B cell (primary cell): ENCODE measurements at regions not wholly inside any gene's neighbourhood (a gene's known extent, or its start where the extent isn't known, plus 50 kb on each side); places are given as distances from the start of the nearest gene placed in this dataset.

ENCODE experiments used
- EZH2 ChIP-seq: IDR thresholded peaks from 2 replicates; pipeline ENCODE4 v1.6.1; 2012; ENCODE audit warnings: borderline replicate concordance, low read depth, mild to moderate bottlenecking, moderate library complexity, low read length; ENCODE audit not compliant: insufficient read depth, poor library complexity, severe bottlenecking
- TF ChIP-seq, protein P1 (sequence below): fragments of 200-600 bp; IDR thresholded peaks from one replicate; pipeline ENCODE4 v1.8.0; 2022; ENCODE audit warnings: antibody characterized with exemption, mild to moderate bottlenecking

- TF ChIP-seq, protein P1, sequence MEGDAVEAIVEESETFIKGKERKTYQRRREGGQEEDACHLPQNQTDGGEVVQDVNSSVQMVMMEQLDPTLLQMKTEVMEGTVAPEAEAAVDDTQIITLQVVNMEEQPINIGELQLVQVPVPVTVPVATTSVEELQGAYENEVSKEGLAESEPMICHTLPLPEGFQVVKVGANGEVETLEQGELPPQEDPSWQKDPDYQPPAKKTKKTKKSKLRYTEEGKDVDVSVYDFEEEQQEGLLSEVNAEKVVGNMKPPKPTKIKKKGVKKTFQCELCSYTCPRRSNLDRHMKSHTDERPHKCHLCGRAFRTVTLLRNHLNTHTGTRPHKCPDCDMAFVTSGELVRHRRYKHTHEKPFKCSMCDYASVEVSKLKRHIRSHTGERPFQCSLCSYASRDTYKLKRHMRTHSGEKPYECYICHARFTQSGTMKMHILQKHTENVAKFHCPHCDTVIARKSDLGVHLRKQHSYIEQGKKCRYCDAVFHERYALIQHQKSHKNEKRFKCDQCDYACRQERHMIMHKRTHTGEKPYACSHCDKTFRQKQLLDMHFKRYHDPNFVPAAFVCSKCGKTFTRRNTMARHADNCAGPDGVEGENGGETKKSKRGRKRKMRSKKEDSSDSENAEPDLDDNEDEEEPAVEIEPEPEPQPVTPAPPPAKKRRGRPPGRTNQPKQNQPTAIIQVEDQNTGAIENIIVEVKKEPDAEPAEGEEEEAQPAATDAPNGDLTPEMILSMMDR = no peak
- TF ChIP-seq EZH2 = no peak
These were observed 84.9 kb upstream of the MKI67 start for GRCh38 chr10:128211064-128211504.
